Endothelial cell of hepatic sinusoid (primary cell): ENCODE measurements at regions not wholly inside any gene's neighbourhood (a gene's known extent, or its start where the extent isn't known, plus 50 kb on each side); places are given as distances from the start of the nearest gene placed in this dataset.

Source experiments
- in situ Hi-C: cut with HindIII; loops from 2 replicates; pipeline ENCODE4 v1.10.0; 2017; ENCODE audit warnings: low sequenced_read_pairs

GRCh38 chr19:29098091-29098490, 114.9 kb downstream of the UQCRFS1 start:
- in situ Hi-C loops = loop anchor here (5.0 kb wide), 1 partner anchor 106 kb away; no protein-coding TSS in a partner anchor

- in situ Hi-C loops = loop anchor here (5.0 kb wide), 1 partner anchor 105 kb away; no protein-coding TSS in a partner anchor
Observed at GRCh38 chr19:29096896-29097295, 116.1 kb downstream of the UQCRFS1 start.

GRCh38 chr19:29093553-29093908, 119.4 kb downstream of the UQCRFS1 start:
- in situ Hi-C loops = no loop called here

- in situ Hi-C loops = no loop called here
Observed at GRCh38 chr19:29092712-29093552, 120.0 kb downstream of the UQCRFS1 start.

DNA sequence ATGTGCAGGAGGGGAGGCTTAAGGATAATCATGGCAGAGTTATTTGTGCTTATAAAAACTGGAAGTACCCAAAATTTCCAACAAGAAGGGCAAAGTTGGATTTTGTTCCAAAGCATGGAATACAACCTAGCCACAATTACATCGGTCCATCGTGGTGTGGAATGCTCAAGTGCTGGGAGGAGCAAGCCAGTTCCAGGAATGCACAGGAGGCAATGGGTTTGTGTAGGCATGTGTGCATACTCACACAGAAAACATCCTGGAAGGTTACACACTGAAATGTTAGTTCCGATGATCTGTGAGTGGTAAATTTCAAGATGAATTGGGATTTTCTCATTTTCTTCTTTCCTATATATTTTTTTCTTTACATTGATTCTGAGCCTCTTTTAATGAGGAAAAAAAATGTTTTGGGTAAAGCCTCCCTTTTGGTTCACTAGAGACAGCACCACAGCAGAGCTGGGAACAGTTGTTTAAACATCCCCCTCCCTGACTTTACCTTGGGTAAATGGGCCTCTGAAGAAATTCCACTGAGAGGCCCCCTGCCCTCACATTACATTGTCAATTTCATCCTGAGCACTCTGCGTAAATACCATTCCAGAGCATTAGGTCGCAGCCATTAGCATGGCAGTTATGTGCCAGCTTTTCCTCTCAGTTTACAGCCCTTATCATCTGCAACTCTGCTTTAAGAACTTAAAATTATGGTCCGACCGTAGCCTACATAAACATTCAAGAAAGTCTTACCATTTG, 122.0 kb downstream of the UQCRFS1 start:
- in situ Hi-C loops = no loop called here

GRCh38 chr19:29089315-29089870, 123.6 kb downstream of the UQCRFS1 start:
- in situ Hi-C loops = no loop called here

GRCh38 chr19:29088761-29089160, 124.2 kb downstream of the UQCRFS1 start:
- in situ Hi-C loops = no loop called here

GRCh38 chr19:29086646-29087045, 126.3 kb downstream of the UQCRFS1 start:
- in situ Hi-C loops = no loop called here

DNA sequence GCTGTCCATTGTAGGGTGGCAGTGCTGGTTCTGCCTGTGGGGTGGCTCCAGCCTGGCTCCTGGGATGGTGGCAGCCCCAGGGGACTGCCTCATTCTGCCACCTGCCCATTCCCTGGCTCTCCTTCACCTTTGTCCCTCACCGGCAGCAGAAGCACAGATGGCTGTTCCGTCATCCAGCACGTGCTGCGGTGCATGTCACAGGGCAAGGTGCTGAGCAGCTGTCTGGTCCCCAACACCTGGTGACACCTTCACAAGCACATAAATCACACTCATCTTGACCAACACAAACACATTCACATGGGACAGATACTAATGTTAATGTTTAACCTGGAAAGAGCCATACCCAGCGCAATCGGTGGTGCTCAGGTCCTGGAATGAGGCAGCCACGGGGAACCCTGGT, 126.8 kb downstream of the UQCRFS1 start:
- in situ Hi-C loops = no loop called here

DNA sequence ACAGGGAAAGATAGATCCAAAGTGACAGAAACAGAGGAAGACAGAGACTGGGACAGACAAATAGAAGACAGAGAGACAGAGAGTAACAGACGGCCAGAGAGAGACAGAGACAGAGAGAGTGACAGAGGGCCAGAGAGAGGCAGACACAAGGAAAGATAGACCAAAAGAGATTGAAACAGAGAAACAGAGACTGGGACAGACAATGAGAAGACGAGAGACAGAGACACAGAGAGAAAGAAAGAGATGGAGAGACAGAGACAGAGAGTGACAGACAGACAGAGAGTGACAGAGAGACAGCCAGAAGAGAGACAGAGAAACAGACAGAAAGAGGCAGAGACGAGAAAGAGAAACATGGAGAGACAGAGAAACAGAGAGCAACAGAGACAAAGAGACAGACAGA, 127.3 kb downstream of the UQCRFS1 start:
- in situ Hi-C loops = no loop called here

DNA sequence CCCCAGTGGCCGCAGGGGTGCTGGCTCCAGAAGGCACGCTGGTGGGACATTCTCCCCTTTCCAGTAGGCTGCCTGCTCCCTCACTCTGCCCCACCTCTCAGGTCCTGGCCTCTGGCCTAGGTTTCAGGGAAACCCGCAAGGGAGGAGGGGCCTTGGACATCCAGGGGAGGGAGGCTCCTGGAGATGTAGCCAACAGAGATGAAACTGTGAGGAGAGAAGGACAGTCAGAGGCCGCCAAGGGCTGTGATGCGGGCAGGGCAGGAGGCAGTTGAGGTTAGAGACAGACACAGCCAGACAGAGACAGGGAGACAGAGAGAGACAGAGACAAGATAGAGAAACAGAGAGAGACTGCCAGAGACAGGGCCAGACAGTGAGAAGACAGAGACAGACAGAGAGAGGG, 127.7 kb downstream of the UQCRFS1 start:
- in situ Hi-C loops = no loop called here

- in situ Hi-C loops = no loop called here
Observed at GRCh38 chr19:29084266-29084665, 128.7 kb downstream of the UQCRFS1 start.

- in situ Hi-C loops = no loop called here
Observed at GRCh38 chr19:29083863-29084262, 129.1 kb downstream of the UQCRFS1 start.

- in situ Hi-C loops = no loop called here
Observed at GRCh38 chr19:29079356-29080032, 133.5 kb downstream of the UQCRFS1 start.

GRCh38 chr19:29076963-29077362, 136.0 kb downstream of the UQCRFS1 start:
- in situ Hi-C loops = no loop called here

DNA sequence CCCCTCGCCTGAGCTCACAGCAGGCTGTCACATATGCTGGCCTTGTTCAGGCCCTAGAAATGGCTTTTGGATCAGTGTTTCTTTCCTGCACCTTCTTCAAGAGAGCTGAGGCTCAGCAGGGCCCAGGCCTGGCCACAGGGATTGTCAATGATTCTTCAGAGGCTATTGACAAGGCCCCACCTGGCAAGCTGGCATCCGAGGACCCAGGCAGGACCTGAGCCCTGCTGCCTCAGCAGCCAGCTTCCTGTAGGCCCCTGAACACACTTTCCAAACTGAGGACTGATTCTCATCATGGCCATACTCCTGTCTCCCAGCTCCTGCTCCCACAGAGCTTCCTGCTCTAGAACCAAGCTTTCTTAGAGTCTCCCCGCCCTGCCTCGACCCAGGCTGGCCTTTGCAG, 136.8 kb downstream of the UQCRFS1 start:
- in situ Hi-C loops = no loop called here

GRCh38 chr19:29075149-29075548, 137.8 kb downstream of the UQCRFS1 start:
- in situ Hi-C loops = no loop called here

DNA sequence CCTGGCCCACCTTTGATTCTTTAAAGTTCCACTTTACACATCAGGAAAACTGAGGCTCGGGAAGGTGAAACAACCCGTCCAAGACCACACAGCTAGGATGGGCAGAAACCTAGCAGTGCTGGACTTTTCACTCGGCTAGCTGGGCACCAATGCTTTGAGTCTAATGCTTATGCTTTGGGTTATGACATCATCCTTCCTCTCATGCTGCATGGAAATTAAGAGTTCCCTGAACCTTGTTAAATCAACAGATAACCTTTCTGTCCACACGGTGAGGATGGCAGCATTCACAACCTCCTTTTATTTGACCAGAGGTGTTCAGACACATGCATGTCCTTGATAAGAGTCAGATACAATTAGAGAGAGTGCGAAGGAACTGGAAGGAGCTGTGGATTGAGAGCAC, 138.4 kb downstream of the UQCRFS1 start:
- in situ Hi-C loops = no loop called here

DNA sequence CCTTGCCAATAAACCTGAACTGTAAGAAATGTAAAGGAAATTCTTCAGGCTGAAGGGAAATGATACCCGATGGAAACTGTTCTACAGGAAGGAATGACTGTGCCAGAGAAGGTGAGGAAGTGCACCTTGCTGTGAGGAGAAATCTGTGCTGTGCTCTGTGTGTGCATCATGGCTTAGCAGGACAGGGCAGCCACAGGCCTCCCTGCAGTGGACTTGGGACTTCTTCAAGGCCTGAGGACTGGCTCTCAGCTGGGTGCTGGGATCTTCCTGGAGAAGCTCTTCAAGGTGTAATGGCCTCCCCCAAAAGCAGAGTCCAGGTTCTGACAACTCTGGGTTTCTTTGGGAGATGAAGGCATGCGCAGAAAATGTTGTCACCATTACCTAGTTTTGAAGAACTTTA, 145.1 kb downstream of the UQCRFS1 start:
- in situ Hi-C loops = no loop called here

- in situ Hi-C loops = no loop called here
Observed at GRCh38 chr19:29062475-29063435, 150.2 kb downstream of the UQCRFS1 start.
